Endothelial cell of umbilical vein (primary cell): ENCODE measurements at regions not wholly inside any gene's neighbourhood (a gene's known extent, or its start where the extent isn't known, plus 50 kb on each side); places are given as distances from the start of the nearest gene placed in this dataset.

Experiments
- BruUV-seq: library from RNA; stranded (reverse); fragments of 400-500 nt; replicated peaks from 2 replicates; lab custom pipeline; 2021; lab: Mats Ljungman, UMichigan
- CTCF ChIA-PET: fragments of 300-600, 350-600 bp; sonication (Branson Sonifier 250); formaldehyde crosslinking; loops from one replicate; lab custom pipeline; 2021; ENCODE audit warnings: antibody characterized with exemption, inconsistent platforms; lab: Charles Lee
- POLR2A ChIA-PET: fragments of 300-600, 350-600 bp; sonication (Branson Sonifier 250); formaldehyde crosslinking; loops from one replicate; lab custom pipeline; 2021; ENCODE audit warnings: antibody characterized with exemption, inconsistent platforms; lab: Charles Lee
- DNase-seq: peaks from one replicate; pipeline ENCODE4 v3.0.0-alpha.2; 2011; ENCODE audit warnings: low read depth, low spot score
- FAIRE-seq: peaks from 2 replicates; lab custom pipeline; 2011; peaks lifted over from hg19 to GRCh38; lab: Jason Lieb, UNC
- H2AFZ ChIP-seq: 2 replicates; pipeline ENCODE4 v1.6.0; 2012; ENCODE audit warnings: low read depth, low read length, control low read depth, inconsistent platforms
- H3K27ac ChIP-seq: 2 replicates; pipeline ENCODE4 v1.5.1; 2011; ENCODE audit warnings: low read depth, mild to moderate bottlenecking, control low read depth, low read length, moderate library complexity; ENCODE audit not compliant: insufficient read depth
- H3K27me3 ChIP-seq, 2 experiments: 2 replicates each; pipeline versions ENCODE4 v1.6.0 to v1.6.1; 2011; ENCODE audit warnings: low read length in 2 of 2, mixed read lengths in 1 of 2; ENCODE audit not compliant: control insufficient read depth in 2 of 2, insufficient read depth in 2 of 2
- H3K36me3 ChIP-seq, 2 experiments: 2 replicates in 1 of 2; 3 replicates in 1 of 2; pipeline ENCODE4 v1.5.1; 2011; ENCODE audit warnings: low read length in 2 of 2, mild to moderate bottlenecking in 1 of 2, moderate library complexity in 1 of 2; ENCODE audit not compliant: control insufficient read depth in 2 of 2, insufficient read depth in 2 of 2; ENCODE audit errors: extremely low read depth in 1 of 2
- H3K4me1 ChIP-seq: 3 replicates; pipeline ENCODE4 v1.5.1; 2011; ENCODE audit warnings: mild to moderate bottlenecking, low read length; ENCODE audit not compliant: control insufficient read depth, insufficient read depth; ENCODE audit errors: extremely low read depth
- H3K4me2 ChIP-seq: 2 replicates; pipeline ENCODE4 v1.6.1; 2011; ENCODE audit warnings: low read length, control low read depth, mixed read lengths; ENCODE audit not compliant: insufficient read depth
- H3K4me3 ChIP-seq, 3 experiments: fragments of 200-600 bp in 1 of 3; sonication (generic), shearing (Covaris generic) in 1 of 3; replicated peaks in 1 of 3; 2 replicates each; pipeline ENCODE4 v1.5.1; 2011 to 2016; ENCODE audit warnings: control low read depth in 3 of 3, low read length in 3 of 3, mild to moderate bottlenecking in 2 of 3, inconsistent platforms in 1 of 3, low read depth in 1 of 3, moderate library complexity in 1 of 3; ENCODE audit not compliant: insufficient read depth in 1 of 3
- H3K79me2 ChIP-seq: 2 replicates; pipeline ENCODE4 v1.6.0; 2012; ENCODE audit warnings: low read length, inconsistent platforms; ENCODE audit not compliant: control insufficient read depth, insufficient read depth
- H3K9ac ChIP-seq: replicated peaks from 2 replicates; pipeline ENCODE3; 2011; ENCODE audit warnings: low read length, control low read depth; ENCODE audit not compliant: insufficient read depth; ENCODE audit errors: extremely low read depth
- H3K9me1 ChIP-seq: replicated peaks from 3 replicates; pipeline ENCODE4 v1.6.0; 2011; ENCODE audit warnings: mild to moderate bottlenecking, low read length; ENCODE audit not compliant: control insufficient read depth, insufficient read depth; ENCODE audit errors: extremely low read depth
- H3K9me3 ChIP-seq: replicated peaks from 2 replicates; pipeline ENCODE4 v1.5.1; 2012; ENCODE audit warnings: low read length, inconsistent platforms; ENCODE audit not compliant: control insufficient read depth, insufficient read depth
- H4K20me1 ChIP-seq: replicated peaks from 2 replicates; pipeline ENCODE3; 2011; ENCODE audit warnings: mild to moderate bottlenecking, low read length; ENCODE audit not compliant: control insufficient read depth, insufficient read depth; ENCODE audit errors: extremely low read depth
- CTCF ChIP-seq, 2 donors: IDR thresholded peaks; 1 replicate in 1 of 2; 2 replicates in 1 of 2; pipeline ENCODE4 v1.5.1; 2011; ENCODE audit warnings: low read length in 2 of 2, mild to moderate bottlenecking in 2 of 2, moderate library complexity in 2 of 2, control low read depth in 1 of 2, inconsistent platforms in 1 of 2, low read depth in 1 of 2; ENCODE audit not compliant: insufficient read depth in 1 of 2; ENCODE audit errors: extremely low read depth in 1 of 2
- EZH2 ChIP-seq: IDR thresholded peaks from 2 replicates; pipeline ENCODE4 v1.6.1; 2012; ENCODE audit warnings: borderline replicate concordance, low read depth, mild to moderate bottlenecking, moderate library complexity, low read length, inconsistent platforms; ENCODE audit not compliant: severe bottlenecking
- FOS ChIP-seq: IDR thresholded peaks from 2 replicates; pipeline ENCODE4 v1.6.1; 2011; ENCODE audit warnings: mild to moderate bottlenecking, low read length, moderate library complexity, borderline replicate concordance; ENCODE audit not compliant: insufficient read depth
- GATA2 ChIP-seq: IDR thresholded peaks from 2 replicates; pipeline ENCODE4 v1.7.0; 2011; ENCODE audit warnings: low read depth, mild to moderate bottlenecking, moderate library complexity, mixed read lengths, low read length; ENCODE audit not compliant: insufficient read length, insufficient read depth
- JUN ChIP-seq: IDR thresholded peaks from 2 replicates; pipeline ENCODE4 v1.6.1; 2011; ENCODE audit warnings: borderline replicate concordance, low read depth; ENCODE audit not compliant: insufficient read length, insufficient read depth
- MAX ChIP-seq: IDR thresholded peaks from 2 replicates; pipeline ENCODE4 v1.6.1; 2011; ENCODE audit not compliant: insufficient read depth, insufficient read length
- MYC ChIP-seq: IDR thresholded peaks from one replicate; pipeline ENCODE4 v1.6.1; 2011; ENCODE audit warnings: mild to moderate bottlenecking, low read depth, low read length
- POLR2A ChIP-seq: IDR thresholded peaks from 2 replicates; pipeline ENCODE4 v1.6.1; 2012; ENCODE audit warnings: low read depth, mild to moderate bottlenecking, control low read depth, low read length
- POLR2AphosphoS5 ChIP-seq: IDR thresholded peaks from 2 replicates; pipeline ENCODE4 v1.6.1; 2012; ENCODE audit warnings: low read depth, mild to moderate bottlenecking, control low read depth, low read length, moderate library complexity; ENCODE audit not compliant: insufficient read depth
- dilution Hi-C: fragments of 300-500 bp; cut with MboI; formaldehyde crosslinking; loops from one replicate; pipeline ENCODE4 v1.15.0; 2019; ENCODE audit warnings: low sequenced_read_pairs; ENCODE audit not compliant: extremely low pct_ligation_motif_present
- intact Hi-C: fragments of 100-400 bp; cut with micrococcal nuclease; formaldehyde crosslinking; loops from one replicate; pipeline ENCODE4 v1.10.0; 2022

GRCh38 chr3:111323019-111323418, 219.0 kb upstream of the CD96 start:
- Histone ChIP-seq H3K9ac (no peak overlapping the region), H3K9me3 (no peaks in the 10 kb centered on the region), H4K20me1 (no peaks in the 10 kb centered on the region), H3K4me1 (no peaks in the 10 kb centered on the region), H3K27me3 (no peaks in the 10 kb centered on the region), H2AFZ (no peak overlapping the region), H3K79me2 (no peaks in the 10 kb centered on the region), H3K4me3 (no peak overlapping the region), H3K4me2 (no peak overlapping the region), H3K27ac (no peak overlapping the region), H3K9me1 (no peaks in the 10 kb centered on the region), H3K36me3 (no peaks in the 10 kb centered on the region)
- BruUV-seq = no TSS peak
- dilution Hi-C loops = no loop called here
- DNase-seq (no peak), FAIRE-seq (no peak)
- CTCF ChIA-PET = no interaction called here
- TF ChIP-seq FOS (no peak), POLR2A (no peak), JUN (no peak), EZH2 (no peak), MYC (no peak), MAX (no peak), CTCF (IDR thresholded peaks at IDR 0.05; ENCODE audit: extremely low read depth in 1 of 2, insufficient read depth in 1 of 2, low read depth in 1 of 2, low read length in 2 of 2) (no peak), POLR2AphosphoS5 (no peak), GATA2 (no peak)
- POLR2A ChIA-PET = no interaction called here
- intact Hi-C loops = no loop called here
